ENCODE measurements at regions not wholly inside any gene's neighbourhood (a gene's known extent, or its start where the extent isn't known, plus 50 kb on each side); places are given as distances from the start of the nearest gene placed in this dataset.

- TF ChIP-seq HOXA7 (CRISPR knock-in tag; IDR thresholded peaks at IDR 0.05) = no peak
These were observed 270.0 kb upstream of the PABPC4L start (continued) for GRCh38 chr4:134471569-134471968.

- DNase-seq (ENCODE audit: low read depth in 1 of 2, low spot score in 1 of 2) (no peak), FAIRE-seq (no peak), ATAC-seq (no peak)
- TF ChIP-seq KDM5A (IDR thresholded peaks at IDR 0.05) (no peak), BCL3 (IDR thresholded peaks at IDR 0.05) (no peak), HDAC2 (IDR thresholded peaks at IDR 0.05) (no peak), NPAS2 (CRISPR knock-in tag; IDR thresholded peaks at IDR 0.05; ENCODE audit: borderline replicate concordance) (no peak), MAX (IDR thresholded peaks at IDR 0.05) (no peak), EP300 (IDR thresholded peaks at IDR 0.05) (no peak), PHF8 (IDR thresholded peaks at IDR 0.05; ENCODE audit: borderline replicate concordance, low read depth) (no peak), ZNF302 (CRISPR knock-in tag; IDR thresholded peaks at IDR 0.05) (no peak), SREBF2 (IDR thresholded peaks at IDR 0.05) (no peak), POLR2A (IDR thresholded peaks at IDR 0.05; ENCODE audit: low read length) (no peak)
- Histone ChIP-seq H3K9me3 (no peaks in the 10 kb centered on the region), H3K4me3 (no peak overlapping the region), H3K4me2 (no peak overlapping the region), H3K27ac (no peak overlapping the region), H3K4me1 (no peaks in the 10 kb centered on the region)
- ChIA-PET POLR2A (no interaction called here), CTCF (no interaction called here)
- WGBS (ENCODE audit: missing lambda C conversion rate) = 3% methylated on average over 2 of the region's 2 CpGs
These were observed 269.0 kb upstream of the PABPC4L start for GRCh38 chr4:134470544-134470943.

- no peaks in the 10 kb centered on the region for H3K9me3 ChIP-seq
- no peak overlapping the region for H3K4me3 ChIP-seq
- FAIRE-seq = no peak
- CTCF ChIA-PET = no interaction called here
- POLR2A ChIA-PET = no interaction called here
- H3K4me1 ChIP-seq = no peaks in the 10 kb centered on the region
- DNase-seq (ENCODE audit: low read depth in 1 of 2, low spot score in 1 of 2) = no peak
- no peak for ATAC-seq
- H3K27ac ChIP-seq = no peak overlapping the region
- H3K4me2 ChIP-seq = no peak overlapping the region
- TF ChIP-seq MAFK (IDR thresholded peaks at IDR 0.05; ENCODE audit: partially characterized antibody) = no peak
- no peak for TF ChIP-seq BCL3 (IDR thresholded peaks at IDR 0.05)
- no peak for TF ChIP-seq ZNF302 (CRISPR knock-in tag; IDR thresholded peaks at IDR 0.05)
- no peak for TF ChIP-seq ZSCAN20 (CRISPR knock-in tag; IDR thresholded peaks at IDR 0.05)
These were observed 263.8 kb upstream of the PABPC4L start for GRCh38 chr4:134465417-134465816.

- ATAC-seq (no peak), DNase-seq (ENCODE audit: low read depth in 1 of 2, low spot score in 1 of 2) (no peak), FAIRE-seq (no peak)
- Histone ChIP-seq H3K4me3 (no peak overlapping the region), H3K9me3 (no peaks in the 10 kb centered on the region), H3K4me1 (no peaks in the 10 kb centered on the region), H3K27ac (no peak overlapping the region), H3K4me2 (no peak overlapping the region)
- CTCF ChIA-PET = no interaction called here
- WGBS (ENCODE audit: missing lambda C conversion rate) = 23% methylated on average over 5 of the region's 5 CpGs
- POLR2A ChIA-PET = no interaction called here
- no peak for TF ChIP-seq EHMT2 (IDR thresholded peaks at IDR 0.05; ENCODE audit: low read depth)
These were observed 262.2 kb upstream of the PABPC4L start for GRCh38 chr4:134463771-134464170.

GRCh38 chr4:134426821-134427220 is 225.2 kb upstream of the PABPC4L start:
- H3K4me2 ChIP-seq = no peak overlapping the region
- H3K4me1 ChIP-seq = no peaks in the 10 kb centered on the region
- POLR2A ChIA-PET = no interaction called here
- no peak overlapping the region for H3K27ac ChIP-seq
- FAIRE-seq (no peak), ATAC-seq (no peak), DNase-seq (ENCODE audit: low read depth in 1 of 2, low spot score in 1 of 2) (no peak)
- no peaks in the 10 kb centered on the region for H3K9me3 ChIP-seq
- no peak for TF ChIP-seq ZSCAN20 (CRISPR knock-in tag; IDR thresholded peaks at IDR 0.05)
- no peak for TF ChIP-seq ELK1 (IDR thresholded peaks at IDR 0.05; ENCODE audit: low read depth, low read length)
- TF ChIP-seq CHD2 (IDR thresholded peaks at IDR 0.05; ENCODE audit: low read length, partially characterized antibody) = no peak
- no peak for TF ChIP-seq ZNF302 (CRISPR knock-in tag; IDR thresholded peaks at IDR 0.05)
- no peak for TF ChIP-seq ZC3H11A (IDR thresholded peaks at IDR 0.05)
- WGBS (ENCODE audit: missing lambda C conversion rate) = 7% methylated on average over 1 of the region's 1 CpG
- CTCF ChIA-PET = no interaction called here
- no peak overlapping the region for H3K4me3 ChIP-seq

Measured in A549 (cell line).